ENCODE measurements at regions not wholly inside any gene's neighbourhood (a gene's known extent, or its start where the extent isn't known, plus 50 kb on each side); places are given as distances from the start of the nearest gene placed in this dataset.

- no peak for DNase-seq (ENCODE audit: low read depth in 1 of 2, low spot score in 1 of 2)
- peaks cover 16% of the 10 kb centered on the region; the same call in 2 of the 3 replicates for H3K4me1 ChIP-seq
- H3K4me3 ChIP-seq: no peak overlapping the region
- H3K9me3 ChIP-seq: no peaks in the 10 kb centered on the region
- CTCF ChIA-PET: interaction anchor here (1.0 to 1.3 kb wide), 2 partner anchors 13 to 163 kb away, joined by 3 read pairs; no protein-coding TSS in a partner anchor
- H3K4me2 ChIP-seq: peak overlapping the region; percentile 74; the same call in 2 of the 3 replicates
- POLR2A ChIA-PET: interaction anchor here (1.2 kb wide), 1 partner anchor 13 kb away, joined by 5 read pairs; a partner anchor contains a TSS
- 42% methylated on average over 2 of the region's 2 CpGs for WGBS (ENCODE audit: missing lambda C conversion rate)
- no peak for FAIRE-seq
- TF ChIP-seq POLR2AphosphoS2 (conservative IDR thresholded peaks at IDR 0.05; ENCODE audit: low read length) (no peak), USF2 (IDR thresholded peaks at IDR 0.05) (no peak), HOXB5 (CRISPR knock-in tag; IDR thresholded peaks at IDR 0.05) (no peak)
- no peak for ATAC-seq
- H3K27ac ChIP-seq: no peak overlapping the region
These were observed 83.0 kb downstream of the HFE start for GRCh38 chr6:26170181-26170580.

- ChIA-PET CTCF (interaction anchor here (1.0 kb wide), 1 partner anchor 12 kb away, joined by 3 read pairs; no protein-coding TSS in a partner anchor), POLR2A (interaction anchor here (1.2 kb wide), 1 partner anchor 14 kb away, joined by 5 read pairs; a partner anchor contains a TSS)
- TF ChIP-seq FOSL2 (IDR thresholded peaks at IDR 0.05) (no peak), FOSL2 (CRISPR knock-in tag; IDR thresholded peaks at IDR 0.05) (no peak), HOXA7 (CRISPR knock-in tag; IDR thresholded peaks at IDR 0.05) (no peak), TFCP2L1 (CRISPR knock-in tag; IDR thresholded peaks at IDR 0.05) (no peak), BHLHE40 (IDR thresholded peaks at IDR 0.05; ENCODE audit: low read depth, low read length) (no peak), BCL3 (IDR thresholded peaks at IDR 0.05) (no peak), SREBF2 (IDR thresholded peaks at IDR 0.05) (no peak), USF2 (IDR thresholded peaks at IDR 0.05) (no peak), CEBPB (IDR thresholded peaks at IDR 0.05) (no peak), HES2 (IDR thresholded peaks at IDR 0.05) (no peak), E2F6 (IDR thresholded peaks at IDR 0.05; ENCODE audit: borderline replicate concordance, low read depth) (no peak), FOXS1 (CRISPR knock-in tag; IDR thresholded peaks at IDR 0.05) (no peak), NR3C1 (IDR thresholded peaks at IDR 0.05) (no peak), TP53 (CRISPR knock-in tag; IDR thresholded peaks at IDR 0.05) (no peak), MAX (IDR thresholded peaks at IDR 0.05) (no peak), PBX3 (IDR thresholded peaks at IDR 0.05) (no peak), ESRRA (IDR thresholded peaks at IDR 0.05; ENCODE audit: borderline replicate concordance, low read length) (no peak), ZC3H11A (IDR thresholded peaks at IDR 0.05) (no peak), RNF2 (IDR thresholded peaks at IDR 0.05; ENCODE audit: borderline replicate concordance, low read depth) (no peak), NPAS2 (CRISPR knock-in tag; IDR thresholded peaks at IDR 0.05; ENCODE audit: borderline replicate concordance) (no peak)
- DNase-seq (ENCODE audit: low read depth in 1 of 2, low spot score in 1 of 2): no peak
- peak overlapping the region; percentile 85 to 89 for H3K27ac ChIP-seq
- no peak for FAIRE-seq
- H3K4me1 ChIP-seq: peaks cover 16% of the 10 kb centered on the region; the same call in 2 of the 3 replicates
- H3K4me3 ChIP-seq: peak overlapping the region; percentile 57
- H3K9me3 ChIP-seq: no peaks in the 10 kb centered on the region
- peak overlapping the region; percentile 74 for H3K4me2 ChIP-seq
- 60% methylated on average over 10 of the region's 10 CpGs for WGBS (ENCODE audit: missing lambda C conversion rate)
- ATAC-seq: no peak
These were observed 84.0 kb downstream of the HFE start for GRCh38 chr6:26170951-26171841.

Data from A549 (cell line).